ENCODE measurements at regions not wholly inside any gene's neighbourhood (a gene's known extent, or its start where the extent isn't known, plus 50 kb on each side); places are given as distances from the start of the nearest gene placed in this dataset.
A peak's percentile ranks its signal among the peaks of the same experiment; 100 is the strongest.

DNA sequence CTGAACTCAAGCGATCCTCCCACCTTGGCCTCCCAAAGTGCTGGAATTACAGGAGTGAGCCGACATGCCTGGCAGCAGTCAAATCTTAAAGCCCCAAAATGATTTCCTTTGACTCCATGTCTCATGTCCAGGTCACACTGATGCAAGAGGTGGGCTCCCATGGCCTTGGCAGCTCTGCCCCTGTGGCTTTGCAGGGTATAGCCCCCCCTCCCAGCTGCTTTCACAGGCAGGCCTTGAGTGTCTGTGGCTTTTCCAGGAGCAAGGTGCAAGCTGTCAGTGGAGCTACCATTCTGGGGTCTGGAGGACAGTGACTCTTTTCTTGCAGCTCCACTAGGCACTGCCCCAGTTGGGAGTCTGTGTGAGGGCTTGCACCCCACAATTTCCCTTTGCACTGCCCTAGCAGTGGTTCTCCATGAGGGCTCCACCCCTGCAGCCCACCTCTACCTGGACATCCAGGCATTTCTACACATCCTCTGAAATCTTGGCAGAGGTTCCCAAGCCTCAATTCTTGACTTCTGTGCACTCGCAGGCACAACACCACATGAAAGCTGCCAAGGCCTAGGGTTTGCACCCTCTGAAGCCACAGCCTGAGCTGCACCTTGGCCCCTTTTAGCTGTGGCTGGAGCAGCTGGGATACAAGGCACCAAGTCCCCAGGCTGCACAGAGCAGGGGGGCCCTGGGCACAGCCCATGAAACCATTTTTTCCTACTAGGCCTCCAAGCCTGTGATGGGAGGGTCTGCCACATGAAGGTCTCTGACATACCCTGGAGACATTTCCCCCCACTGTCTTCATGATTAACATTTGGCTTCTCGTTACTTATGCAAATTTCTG lies 79.3 kb upstream of the ARL4D start:
- H3K9me3 ChIP-seq = no peaks in the 10 kb centered on the region
- no peaks in the 10 kb centered on the region for H3K36me3 ChIP-seq

DNA sequence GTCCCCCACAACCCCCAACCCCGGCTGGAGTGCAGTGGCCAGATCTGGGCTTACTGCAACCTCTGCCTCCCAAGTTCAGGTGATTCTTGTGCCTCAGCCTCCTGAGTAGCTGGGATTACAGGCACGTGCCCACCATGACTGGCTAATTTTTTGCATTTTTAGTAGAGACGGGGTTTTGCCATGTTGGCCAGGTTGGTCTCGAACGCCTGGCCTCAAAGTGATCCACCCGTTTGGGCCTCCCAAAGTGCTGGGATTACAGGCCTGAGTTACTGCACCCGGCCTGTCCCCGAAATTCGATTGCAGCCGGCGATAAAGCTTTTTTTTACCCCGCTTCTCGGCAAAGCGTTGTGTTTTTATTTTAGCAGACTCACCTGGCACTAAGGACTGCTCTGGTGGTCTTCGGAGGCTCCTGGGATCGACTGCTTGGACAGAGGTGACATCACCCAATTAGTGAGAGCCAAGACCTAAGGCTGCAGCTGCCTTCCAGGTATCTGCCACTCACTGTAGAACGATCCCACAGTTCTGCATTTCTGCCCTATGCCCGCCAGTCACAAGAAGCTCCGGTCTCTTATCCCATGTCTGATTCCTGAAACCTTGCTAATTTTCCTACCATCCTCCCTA lies 82.2 kb upstream of the ARL4D start:
- no peaks in the 10 kb centered on the region for H3K36me3 ChIP-seq
- H3K4me3 ChIP-seq = no peak overlapping the region
- H3K27me3 ChIP-seq = no peaks in the 10 kb centered on the region
- 66% methylated on average over 19 of the region's 19 CpGs for WGBS
- TF ChIP-seq POLR2AphosphoS5 (IDR thresholded peaks at IDR 0.05) (no peak), EP300 (IDR thresholded peaks at IDR 0.05) (no peak), POLR2A (IDR thresholded peaks at IDR 0.05) (no peak)
- TF ChIP-seq, protein P1, sequence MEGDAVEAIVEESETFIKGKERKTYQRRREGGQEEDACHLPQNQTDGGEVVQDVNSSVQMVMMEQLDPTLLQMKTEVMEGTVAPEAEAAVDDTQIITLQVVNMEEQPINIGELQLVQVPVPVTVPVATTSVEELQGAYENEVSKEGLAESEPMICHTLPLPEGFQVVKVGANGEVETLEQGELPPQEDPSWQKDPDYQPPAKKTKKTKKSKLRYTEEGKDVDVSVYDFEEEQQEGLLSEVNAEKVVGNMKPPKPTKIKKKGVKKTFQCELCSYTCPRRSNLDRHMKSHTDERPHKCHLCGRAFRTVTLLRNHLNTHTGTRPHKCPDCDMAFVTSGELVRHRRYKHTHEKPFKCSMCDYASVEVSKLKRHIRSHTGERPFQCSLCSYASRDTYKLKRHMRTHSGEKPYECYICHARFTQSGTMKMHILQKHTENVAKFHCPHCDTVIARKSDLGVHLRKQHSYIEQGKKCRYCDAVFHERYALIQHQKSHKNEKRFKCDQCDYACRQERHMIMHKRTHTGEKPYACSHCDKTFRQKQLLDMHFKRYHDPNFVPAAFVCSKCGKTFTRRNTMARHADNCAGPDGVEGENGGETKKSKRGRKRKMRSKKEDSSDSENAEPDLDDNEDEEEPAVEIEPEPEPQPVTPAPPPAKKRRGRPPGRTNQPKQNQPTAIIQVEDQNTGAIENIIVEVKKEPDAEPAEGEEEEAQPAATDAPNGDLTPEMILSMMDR (IDR thresholded peaks at IDR 0.05) = no peak
- H3K27ac ChIP-seq = no peak overlapping the region
- no peaks in the 10 kb centered on the region for H3K9me3 ChIP-seq
- H3K4me1 ChIP-seq = no peaks in the 10 kb centered on the region
- peak in 1 of 2 donors; percentile 73 for DNase-seq (ENCODE audit: low spot score in 2 of 2)

More for the DNA sequence above, 79.3 kb upstream of the ARL4D start:
- TF ChIP-seq EP300 (IDR thresholded peaks at IDR 0.05) (no peak), POLR2A (IDR thresholded peaks at IDR 0.05) (no peak), POLR2AphosphoS5 (IDR thresholded peaks at IDR 0.05) (no peak)
- TF ChIP-seq, protein P1 (IDR thresholded peaks at IDR 0.05) = no peak
- Histone ChIP-seq H3K4me1 (no peaks in the 10 kb centered on the region), H3K27me3 (no peaks in the 10 kb centered on the region), H3K4me3 (no peak overlapping the region), H3K27ac (no peak overlapping the region)
- DNase-seq (ENCODE audit: low spot score in 2 of 2) = peak in 1 of 2 donors; percentile 49
- WGBS = 90% methylated on average over 3 of the region's 4 CpGs

DNA sequence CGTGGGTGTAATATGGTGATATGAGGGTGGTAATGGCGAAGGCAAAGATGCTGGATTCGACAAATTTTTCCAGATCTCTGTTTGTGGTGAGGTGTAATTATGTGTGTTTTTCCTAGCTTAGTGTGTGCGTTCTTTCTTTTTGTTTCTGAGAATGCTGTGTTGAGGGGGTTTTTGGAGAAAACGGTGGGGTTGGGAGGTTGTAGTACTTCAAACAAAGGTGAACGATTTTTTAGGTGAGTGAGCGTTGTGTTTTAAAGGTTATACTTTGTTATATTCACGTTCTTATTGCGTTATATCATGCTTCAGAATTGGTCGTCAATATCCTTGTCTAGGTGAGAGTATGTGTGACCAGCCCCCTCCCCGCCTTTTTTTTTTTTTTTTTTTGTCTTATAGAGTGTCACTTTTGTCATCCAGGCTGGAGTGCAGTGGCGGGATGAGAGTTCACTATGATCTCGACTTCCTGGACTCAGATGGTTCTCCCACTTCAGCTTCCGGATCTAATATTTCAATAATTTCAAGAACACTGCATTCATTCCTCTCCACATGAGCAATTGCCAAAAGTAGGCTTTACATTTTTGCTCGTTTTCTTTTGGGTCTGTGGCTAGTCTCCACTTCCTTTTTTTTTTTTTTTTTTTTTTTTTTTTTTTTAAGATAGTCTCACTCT lies 82.2 kb upstream of the RNU2-1 start:
- no peak for DNase-seq (ENCODE audit: low spot score in 2 of 2)
- H3K36me3 ChIP-seq = no peaks in the 10 kb centered on the region
- TF ChIP-seq, protein P1 (IDR thresholded peaks at IDR 0.05) = no peak
- TF ChIP-seq POLR2AphosphoS5 (IDR thresholded peaks at IDR 0.05) (no peak), EP300 (IDR thresholded peaks at IDR 0.05) (no peak), POLR2A (IDR thresholded peaks at IDR 0.05) (no peak)
- no peak overlapping the region for H3K4me3 ChIP-seq
- no peaks in the 10 kb centered on the region for H3K4me1 ChIP-seq
- no peak overlapping the region for H3K27ac ChIP-seq
- 2% methylated on average over 15 of the region's 15 CpGs for WGBS
- no peaks in the 10 kb centered on the region for H3K27me3 ChIP-seq
- no peaks in the 10 kb centered on the region for H3K9me3 ChIP-seq

DNA sequence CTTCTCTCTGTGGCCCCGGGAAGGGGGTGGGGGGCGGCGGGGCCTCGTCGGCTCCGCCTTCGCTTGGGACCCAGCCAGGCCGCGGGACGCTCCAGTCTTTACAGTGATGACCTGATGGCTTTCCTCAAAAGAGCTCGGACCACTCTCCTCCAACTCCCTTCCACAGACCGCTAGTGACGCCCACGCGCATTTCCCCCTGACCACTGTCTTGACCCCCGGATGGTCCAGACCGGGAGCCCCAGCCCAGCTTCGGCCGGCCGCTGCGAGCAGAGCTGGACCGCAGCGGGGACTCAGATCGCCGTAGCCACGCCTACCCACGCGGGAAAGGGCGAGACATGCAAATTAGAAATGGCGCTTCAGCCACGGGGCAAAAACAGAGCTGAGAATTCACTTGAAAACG lies 81.6 kb upstream of the RNU2-1 start:
- no peak for DNase-seq (ENCODE audit: low spot score in 2 of 2)
- no peak overlapping the region for H3K4me3 ChIP-seq
- TF ChIP-seq POLR2A (IDR thresholded peaks at IDR 0.05) (no peak), POLR2AphosphoS5 (IDR thresholded peaks at IDR 0.05) (no peak), EP300 (IDR thresholded peaks at IDR 0.05) (no peak)
- TF ChIP-seq, protein P1 (IDR thresholded peaks at IDR 0.05) = no peak
- H3K9me3 ChIP-seq = no peaks in the 10 kb centered on the region
- no peaks in the 10 kb centered on the region for H3K4me1 ChIP-seq
- H3K27ac ChIP-seq = no peak overlapping the region
- 0% methylated on average over 19 of the region's 32 CpGs for WGBS
- no peaks in the 10 kb centered on the region for H3K36me3 ChIP-seq
- no peaks in the 10 kb centered on the region for H3K27me3 ChIP-seq

DNA sequence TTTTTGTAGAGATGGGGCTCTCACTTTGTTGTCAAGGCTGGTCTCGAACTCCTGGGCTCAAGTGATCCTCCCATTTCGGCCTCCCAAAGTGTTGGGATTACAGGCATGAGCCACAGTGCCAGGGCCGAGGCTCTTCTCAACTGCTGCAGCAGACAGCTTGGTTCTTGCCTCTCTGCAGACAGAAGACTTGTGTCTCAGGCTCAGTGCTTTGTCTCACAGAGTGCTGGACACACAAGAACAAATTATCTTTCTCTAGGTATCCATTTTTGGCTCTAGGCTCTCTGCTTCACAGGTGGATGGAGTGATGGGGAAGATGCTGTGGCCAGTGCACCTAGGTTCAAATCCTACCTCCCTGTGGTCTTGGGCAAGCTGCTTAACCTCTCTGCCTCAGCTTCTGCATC lies 80.8 kb upstream of the RNU2-1 start:
- Histone ChIP-seq H3K36me3 (no peaks in the 10 kb centered on the region), H3K9me3 (no peaks in the 10 kb centered on the region), H3K4me3 (no peak overlapping the region), H3K27me3 (no peaks in the 10 kb centered on the region), H3K4me1 (no peaks in the 10 kb centered on the region), H3K27ac (no peak overlapping the region)
- TF ChIP-seq POLR2AphosphoS5 (IDR thresholded peaks at IDR 0.05) = no peak
- no peak for TF ChIP-seq EP300 (IDR thresholded peaks at IDR 0.05)
- TF ChIP-seq POLR2A (IDR thresholded peaks at IDR 0.05) = no peak
- TF ChIP-seq, protein P1 (IDR thresholded peaks at IDR 0.05) = no peak
- peak in 1 of 2 donors; percentile 38 for DNase-seq (ENCODE audit: low spot score in 2 of 2)
- WGBS = 71% methylated on average over 3 of the region's 3 CpGs
